ENCODE measurements at regions not wholly inside any gene's neighbourhood (a gene's known extent, or its start where the extent isn't known, plus 50 kb on each side); places are given as distances from the start of the nearest gene placed in this dataset.

GRCh38 chr6:135627092-135627715 lies 129.7 kb upstream of the AHI1 start:
- TF ChIP-seq HNF4A (conservative IDR thresholded peaks at IDR 0.05): no peak
- TF ChIP-seq RXRA (IDR thresholded peaks at IDR 0.05): no peak
- Histone ChIP-seq H3K9me3 (ENCODE audit: control insufficient read depth in 4 of 4, low read length in 3 of 4) (no peaks in the 10 kb centered on the region), H3K4me1 (ENCODE audit: control insufficient read depth in 4 of 4, insufficient read depth in 4 of 4, low read length in 3 of 4) (no peaks in the 10 kb centered on the region), H3K27me3 (ENCODE audit: control insufficient read depth in 4 of 4, insufficient read depth in 4 of 4, low read length in 3 of 4) (no peaks in the 10 kb centered on the region), H3K36me3 (ENCODE audit: control insufficient read depth in 4 of 4, insufficient read depth in 3 of 4, low read depth in 1 of 4, low read length in 3 of 4) (no peaks in the 10 kb centered on the region), H3K4me3 (ENCODE audit: low read depth in 1 of 3, low read length in 3 of 3) (no peak overlapping the region), H3K9ac (ENCODE audit: low read depth in 1 of 2, low read length in 2 of 2) (no peak overlapping the region), H3K27ac (ENCODE audit: low read depth in 1 of 2, low read length in 2 of 2) (no peak overlapping the region)
- no peak for DNase-seq (ENCODE audit: low spot score)

GRCh38 chr6:135630789-135631376 lies 133.3 kb upstream of the AHI1 start:
- TF ChIP-seq YY1 (IDR thresholded peaks at IDR 0.05) (no peak), TAF1 (conservative IDR thresholded peaks at IDR 0.05) (no peak), NR2F2 (IDR thresholded peaks at IDR 0.05) (no peak), HNF4G (IDR thresholded peaks at IDR 0.05) (no peak)
- H3K36me3 ChIP-seq (ENCODE audit: control insufficient read depth in 4 of 4, insufficient read depth in 3 of 4, low read depth in 1 of 4, low read length in 3 of 4): no peaks in the 10 kb centered on the region
- DNase-seq (ENCODE audit: low spot score): no peak
- H3K4me1 ChIP-seq (ENCODE audit: control insufficient read depth in 4 of 4, insufficient read depth in 4 of 4, low read length in 3 of 4): no peaks in the 10 kb centered on the region
- WGBS: 68% methylated on average over 6 of the region's 6 CpGs
- H3K27me3 ChIP-seq (ENCODE audit: control insufficient read depth in 4 of 4, insufficient read depth in 4 of 4, low read length in 3 of 4): no peaks in the 10 kb centered on the region
- H3K9me3 ChIP-seq (ENCODE audit: control insufficient read depth in 4 of 4, low read length in 3 of 4): no peaks in the 10 kb centered on the region
- H3K4me3 ChIP-seq (ENCODE audit: low read depth in 1 of 3, low read length in 3 of 3): no peak overlapping the region
- no peak overlapping the region for H3K9ac ChIP-seq (ENCODE audit: low read depth in 1 of 2, low read length in 2 of 2)
- no peak overlapping the region for H3K27ac ChIP-seq (ENCODE audit: low read depth in 1 of 2, low read length in 2 of 2)

- H3K27ac ChIP-seq (ENCODE audit: low read depth in 1 of 2, low read length in 2 of 2): no peak overlapping the region
- 84% methylated on average over 2 of the region's 2 CpGs for WGBS
- H3K36me3 ChIP-seq (ENCODE audit: control insufficient read depth in 4 of 4, insufficient read depth in 3 of 4, low read depth in 1 of 4, low read length in 3 of 4): no peaks in the 10 kb centered on the region
- H3K9me3 ChIP-seq (ENCODE audit: control insufficient read depth in 4 of 4, low read length in 3 of 4): no peaks in the 10 kb centered on the region
- DNase-seq (ENCODE audit: low spot score): no peak
- H3K27me3 ChIP-seq (ENCODE audit: control insufficient read depth in 4 of 4, insufficient read depth in 4 of 4, low read length in 3 of 4): no peaks in the 10 kb centered on the region
- TF ChIP-seq TAF1 (conservative IDR thresholded peaks at IDR 0.05) (no peak), YY1 (IDR thresholded peaks at IDR 0.05) (no peak), EGR1 (IDR thresholded peaks at IDR 0.05; ENCODE audit: low read depth in 2 of 2) (no peak), GABPA (IDR thresholded peaks at IDR 0.05 in 1 of 2, conservative IDR thresholded peaks at IDR 0.05 in 1 of 2) (no peak), REST (IDR thresholded peaks at IDR 0.05) (no peak), RAD21 (IDR thresholded peaks at IDR 0.05) (no peak), FOXA2 (IDR thresholded peaks at IDR 0.05) (no peak), HNF4A (conservative IDR thresholded peaks at IDR 0.05) (no peak), CTCF (IDR thresholded peaks at IDR 0.05; ENCODE audit: low read depth, low read length, missing input control) (no peak), JUND (IDR thresholded peaks at IDR 0.05) (no peak), ATF3 (IDR thresholded peaks at IDR 0.05) (no peak), RXRA (IDR thresholded peaks at IDR 0.05) (no peak), SP1 (IDR thresholded peaks at IDR 0.05) (no peak), HNF4G (IDR thresholded peaks at IDR 0.05) (no peak), NR2F2 (IDR thresholded peaks at IDR 0.05) (no peak)
- TF ChIP-seq, protein P1, sequence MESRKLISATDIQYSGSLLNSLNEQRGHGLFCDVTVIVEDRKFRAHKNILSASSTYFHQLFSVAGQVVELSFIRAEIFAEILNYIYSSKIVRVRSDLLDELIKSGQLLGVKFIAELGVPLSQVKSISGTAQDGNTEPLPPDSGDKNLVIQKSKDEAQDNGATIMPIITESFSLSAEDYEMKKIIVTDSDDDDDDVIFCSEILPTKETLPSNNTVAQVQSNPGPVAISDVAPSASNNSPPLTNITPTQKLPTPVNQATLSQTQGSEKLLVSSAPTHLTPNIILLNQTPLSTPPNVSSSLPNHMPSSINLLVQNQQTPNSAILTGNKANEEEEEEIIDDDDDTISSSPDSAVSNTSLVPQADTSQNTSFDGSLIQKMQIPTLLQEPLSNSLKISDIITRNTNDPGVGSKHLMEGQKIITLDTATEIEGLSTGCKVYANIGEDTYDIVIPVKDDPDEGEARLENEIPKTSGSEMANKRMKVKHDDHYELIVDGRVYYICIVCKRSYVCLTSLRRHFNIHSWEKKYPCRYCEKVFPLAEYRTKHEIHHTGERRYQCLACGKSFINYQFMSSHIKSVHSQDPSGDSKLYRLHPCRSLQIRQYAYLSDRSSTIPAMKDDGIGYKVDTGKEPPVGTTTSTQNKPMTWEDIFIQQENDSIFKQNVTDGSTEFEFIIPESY (IDR thresholded peaks at IDR 0.05): no peak
- TF ChIP-seq, protein P2, sequence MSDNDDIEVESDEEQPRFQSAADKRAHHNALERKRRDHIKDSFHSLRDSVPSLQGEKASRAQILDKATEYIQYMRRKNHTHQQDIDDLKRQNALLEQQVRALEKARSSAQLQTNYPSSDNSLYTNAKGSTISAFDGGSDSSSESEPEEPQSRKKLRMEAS (IDR thresholded peaks at IDR 0.05): no peak
- no peak overlapping the region for H3K4me3 ChIP-seq (ENCODE audit: low read depth in 1 of 3, low read length in 3 of 3)
- no peak overlapping the region for H3K9ac ChIP-seq (ENCODE audit: low read depth in 1 of 2, low read length in 2 of 2)
- no peaks in the 10 kb centered on the region for H3K4me1 ChIP-seq (ENCODE audit: control insufficient read depth in 4 of 4, insufficient read depth in 4 of 4, low read length in 3 of 4)
Measured at GRCh38 chr6:135631821-135632220, 134.3 kb upstream of the AHI1 start.
